SU-DHL-6 (cell line): ENCODE measurements at regions not wholly inside any gene's neighbourhood (a gene's known extent, or its start where the extent isn't known, plus 50 kb on each side); places are given as distances from the start of the nearest gene placed in this dataset.

ENCODE experiments used
- EZH2phosphoT487 ChIP-seq: fragments of 200-600 bp; sonication (generic), shearing (Covaris generic); conservative IDR thresholded peaks from 2 replicates; pipeline ENCODE4 v1.6.1; 2018; ENCODE audit warnings: mild to moderate bottlenecking, antibody characterized with exemption, low read length, moderate library complexity, mixed read lengths
- TF ChIP-seq, protein P1 (sequence below): fragments of 200-600 bp; sonication (generic); IDR thresholded peaks from one replicate; pipeline ENCODE4 v1.5.1; 2017; ENCODE audit warnings: antibody characterized with exemption, mild to moderate bottlenecking, low read length, moderate library complexity; ENCODE audit not compliant: insufficient read depth, poor library complexity, severe bottlenecking

DNA sequence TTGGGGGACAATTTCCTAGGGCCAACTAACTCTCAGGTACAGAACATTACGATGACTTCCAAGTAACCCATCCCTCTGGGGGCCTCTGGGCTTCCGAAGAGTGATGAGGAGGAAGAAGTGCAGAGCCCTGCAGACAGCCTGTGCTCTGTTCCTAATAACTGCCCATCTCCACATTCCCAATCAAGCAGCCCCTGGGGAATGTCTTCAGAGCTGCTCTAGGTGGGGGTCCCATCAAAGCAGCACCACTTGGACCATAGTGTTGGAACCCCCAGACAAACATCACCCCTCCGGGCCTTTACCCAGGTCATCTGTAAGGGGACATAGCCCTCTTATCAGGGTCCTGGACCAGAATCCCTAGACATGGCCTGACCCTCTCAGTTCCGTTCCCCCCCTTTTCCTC lies 357.3 kb downstream of the NPHP4 start:
- TF ChIP-seq, protein P1, sequence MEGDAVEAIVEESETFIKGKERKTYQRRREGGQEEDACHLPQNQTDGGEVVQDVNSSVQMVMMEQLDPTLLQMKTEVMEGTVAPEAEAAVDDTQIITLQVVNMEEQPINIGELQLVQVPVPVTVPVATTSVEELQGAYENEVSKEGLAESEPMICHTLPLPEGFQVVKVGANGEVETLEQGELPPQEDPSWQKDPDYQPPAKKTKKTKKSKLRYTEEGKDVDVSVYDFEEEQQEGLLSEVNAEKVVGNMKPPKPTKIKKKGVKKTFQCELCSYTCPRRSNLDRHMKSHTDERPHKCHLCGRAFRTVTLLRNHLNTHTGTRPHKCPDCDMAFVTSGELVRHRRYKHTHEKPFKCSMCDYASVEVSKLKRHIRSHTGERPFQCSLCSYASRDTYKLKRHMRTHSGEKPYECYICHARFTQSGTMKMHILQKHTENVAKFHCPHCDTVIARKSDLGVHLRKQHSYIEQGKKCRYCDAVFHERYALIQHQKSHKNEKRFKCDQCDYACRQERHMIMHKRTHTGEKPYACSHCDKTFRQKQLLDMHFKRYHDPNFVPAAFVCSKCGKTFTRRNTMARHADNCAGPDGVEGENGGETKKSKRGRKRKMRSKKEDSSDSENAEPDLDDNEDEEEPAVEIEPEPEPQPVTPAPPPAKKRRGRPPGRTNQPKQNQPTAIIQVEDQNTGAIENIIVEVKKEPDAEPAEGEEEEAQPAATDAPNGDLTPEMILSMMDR: no peak
- TF ChIP-seq EZH2phosphoT487: no peak
